Heart left ventricle (tissue), 16 donors: ENCODE measurements at regions not wholly inside any gene's neighbourhood (a gene's known extent, or its start where the extent isn't known, plus 50 kb on each side); places are given as distances from the start of the nearest gene placed in this dataset.

Experiments used
- ATAC-seq, 4 donors: fragments of 200-7000 bp; cut with Tn5 transposase; one replicate each; pipeline ENCODE4 v1.9.1; 2020 to 2022; ENCODE audit warnings: moderate library complexity in 4 of 4, mild to moderate bottlenecking in 3 of 4, moderate number of reproducible peaks in 1 of 4
- DNase-seq, 5 donors: peaks; one replicate each; pipeline ENCODE4 v3.0.0-alpha.2; 2020
- H3K27ac ChIP-seq, 12 donors: fragments of 200-600 bp; sonication (generic) in 4 of 12; one replicate each; pipeline versions ENCODE4 v1.5.0 to v1.8.0; 2016 to 2022; ENCODE audit warnings: mild to moderate bottlenecking in 2 of 12
- H3K27me3 ChIP-seq, 9 donors: fragments of 200-600 bp; sonication (generic) in 2 of 9; one replicate each; pipeline versions ENCODE4 v1.5.1 to v1.8.0; 2016 to 2022; ENCODE audit warnings: mild to moderate bottlenecking in 3 of 9
- H3K36me3 ChIP-seq, 9 donors: fragments of 200-600 bp; sonication (generic) in 2 of 9; one replicate each; pipeline versions ENCODE4 v1.5.0 to v1.8.0; 2018 to 2022; ENCODE audit warnings: mild to moderate bottlenecking in 2 of 9
- H3K4me1 ChIP-seq, 12 donors: fragments of 200-600 bp; sonication (generic) in 4 of 12; one replicate each; pipeline versions ENCODE4 v1.5.0 to v1.8.0; 2016 to 2022; ENCODE audit warnings: mild to moderate bottlenecking in 3 of 12
- H3K4me3 ChIP-seq, 12 donors: fragments of 200-600 bp; sonication (generic) in 4 of 12; one replicate each; pipeline versions ENCODE4 v1.5.0 to v1.8.0; 2017 to 2022; ENCODE audit warnings: mild to moderate bottlenecking in 9 of 12, moderate library complexity in 4 of 12
- H3K9me3 ChIP-seq, 12 donors: fragments of 200-600 bp; sonication (generic) in 4 of 12; one replicate each; pipeline versions ENCODE4 v1.5.0 to v1.8.0; 2016 to 2022; ENCODE audit warnings: mild to moderate bottlenecking in 1 of 12
- POLR2A ChIP-seq, 2 donors: fragments of 450-650 bp; IDR thresholded peaks; one replicate each; pipeline ENCODE4 v1.6.1; 2017; ENCODE audit warnings: antibody characterized with exemption in 2 of 2, mild to moderate bottlenecking in 2 of 2, moderate library complexity in 2 of 2
- WGBS, 4 donors: extraction: QIAGEN DNeasy Blood & Tissue Kit in 2 of 4; methylation state at CpG; one replicate each; pipeline versions ENCODE4 v1.1.5 to v1.1.7; 2013 to 2018; 5-methylcytosine and 5-hydroxymethylcytosine counted together
- intact Hi-C, 10 donors: fragments of 100-400 bp; cut with DNase I; formaldehyde crosslinking; loops; one replicate each; pipeline versions ENCODE4 v1.11.1 to v1.14.2; 2022
- TF ChIP-seq, protein P1 (sequence below), 12 donors: fragments of 200-600 bp; sonication (generic) in 4 of 12; IDR thresholded peaks; one replicate each; pipeline versions ENCODE4 v1.5.0 to v1.8.0; 2018 to 2022; ENCODE audit warnings: antibody characterized with exemption in 12 of 12, mild to moderate bottlenecking in 5 of 12
- donor health status: ischemic (EF 13 %, LVEDD 7.1; RV severe dilation, severe dysfunction).
- donor health status: healthy with polysubstance abuse.
- donor health status: DM: no; HTN: yes; CAD: no.
- donor health status: DM: no; HTN: no; CAD: no.
- donor health status: ischemic (EF 25% LVEDD 6.9; RV normal size, moderate dysfunction).
- donor health status: ischemic (EF 25% LVEDD 5.7; RV mildly dilated, moderate dysfunction).
- donor health status: healthy.
- donor health status: DM: yes; HTN: yes; CAD: no.
- donor health status: ischemic (EF 35%, LVEDD 5.7; RV mildly dilated, moderate dysfunction).
- donor health status: nonischemic (EF 11% LVEDD 7.7; RV severe dilation, severe dysfunction).
- donor health status: DM: yes; HTN: yes; CAD: no.
- donor health status: PGD.
- donor health status: ischemic (EF 29% LVEDD 5.4; RV normal size, mild dysfunction).
- donor health status: nonischemic (EF 23%, LVEDD 6.1; RV moderate dilation, normal function).

DNA sequence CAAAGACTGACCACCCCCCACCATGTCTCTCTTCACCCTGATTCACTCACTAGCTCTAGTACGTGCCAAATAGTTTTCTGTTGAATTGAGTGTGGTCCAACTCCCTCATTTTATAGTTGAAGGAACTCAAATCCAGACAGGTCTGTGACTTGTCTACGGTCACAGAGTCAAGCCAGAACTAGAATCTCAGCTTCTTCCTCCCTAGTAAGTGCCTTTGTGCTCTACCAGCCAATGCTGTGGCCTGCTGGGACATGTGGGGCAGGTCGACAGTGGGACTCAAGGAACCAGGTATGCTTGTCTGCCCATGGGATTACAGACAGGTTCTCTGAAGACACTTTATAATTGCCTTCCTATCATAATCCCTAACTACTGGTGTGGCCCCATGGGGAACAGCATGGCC, 108.6 kb upstream of the CPEB2 start:
- H3K9me3 ChIP-seq, result no peaks in the 10 kb centered on the region
- ATAC-seq (no peak), DNase-seq (no peak)
- WGBS, 4 donors, result 82 to 90% (median 89%) methylated on average over 3 of the region's 3 CpGs
- no peak overlapping the region for H3K27ac ChIP-seq
- intact Hi-C loops, result no loop called here
- H3K36me3 ChIP-seq, result no peaks in the 10 kb centered on the region
- no peak for TF ChIP-seq POLR2A (IDR thresholded peaks at IDR 0.05)
- TF ChIP-seq, protein P1, sequence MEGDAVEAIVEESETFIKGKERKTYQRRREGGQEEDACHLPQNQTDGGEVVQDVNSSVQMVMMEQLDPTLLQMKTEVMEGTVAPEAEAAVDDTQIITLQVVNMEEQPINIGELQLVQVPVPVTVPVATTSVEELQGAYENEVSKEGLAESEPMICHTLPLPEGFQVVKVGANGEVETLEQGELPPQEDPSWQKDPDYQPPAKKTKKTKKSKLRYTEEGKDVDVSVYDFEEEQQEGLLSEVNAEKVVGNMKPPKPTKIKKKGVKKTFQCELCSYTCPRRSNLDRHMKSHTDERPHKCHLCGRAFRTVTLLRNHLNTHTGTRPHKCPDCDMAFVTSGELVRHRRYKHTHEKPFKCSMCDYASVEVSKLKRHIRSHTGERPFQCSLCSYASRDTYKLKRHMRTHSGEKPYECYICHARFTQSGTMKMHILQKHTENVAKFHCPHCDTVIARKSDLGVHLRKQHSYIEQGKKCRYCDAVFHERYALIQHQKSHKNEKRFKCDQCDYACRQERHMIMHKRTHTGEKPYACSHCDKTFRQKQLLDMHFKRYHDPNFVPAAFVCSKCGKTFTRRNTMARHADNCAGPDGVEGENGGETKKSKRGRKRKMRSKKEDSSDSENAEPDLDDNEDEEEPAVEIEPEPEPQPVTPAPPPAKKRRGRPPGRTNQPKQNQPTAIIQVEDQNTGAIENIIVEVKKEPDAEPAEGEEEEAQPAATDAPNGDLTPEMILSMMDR (IDR thresholded peaks at IDR 0.05), result no peak
- H3K4me1 ChIP-seq, result peaks cover 0 to 4% (median 0%) of the 10 kb centered on the region in 12 donors
- H3K27me3 ChIP-seq, result no peaks in the 10 kb centered on the region
- no peak overlapping the region for H3K4me3 ChIP-seq

DNA sequence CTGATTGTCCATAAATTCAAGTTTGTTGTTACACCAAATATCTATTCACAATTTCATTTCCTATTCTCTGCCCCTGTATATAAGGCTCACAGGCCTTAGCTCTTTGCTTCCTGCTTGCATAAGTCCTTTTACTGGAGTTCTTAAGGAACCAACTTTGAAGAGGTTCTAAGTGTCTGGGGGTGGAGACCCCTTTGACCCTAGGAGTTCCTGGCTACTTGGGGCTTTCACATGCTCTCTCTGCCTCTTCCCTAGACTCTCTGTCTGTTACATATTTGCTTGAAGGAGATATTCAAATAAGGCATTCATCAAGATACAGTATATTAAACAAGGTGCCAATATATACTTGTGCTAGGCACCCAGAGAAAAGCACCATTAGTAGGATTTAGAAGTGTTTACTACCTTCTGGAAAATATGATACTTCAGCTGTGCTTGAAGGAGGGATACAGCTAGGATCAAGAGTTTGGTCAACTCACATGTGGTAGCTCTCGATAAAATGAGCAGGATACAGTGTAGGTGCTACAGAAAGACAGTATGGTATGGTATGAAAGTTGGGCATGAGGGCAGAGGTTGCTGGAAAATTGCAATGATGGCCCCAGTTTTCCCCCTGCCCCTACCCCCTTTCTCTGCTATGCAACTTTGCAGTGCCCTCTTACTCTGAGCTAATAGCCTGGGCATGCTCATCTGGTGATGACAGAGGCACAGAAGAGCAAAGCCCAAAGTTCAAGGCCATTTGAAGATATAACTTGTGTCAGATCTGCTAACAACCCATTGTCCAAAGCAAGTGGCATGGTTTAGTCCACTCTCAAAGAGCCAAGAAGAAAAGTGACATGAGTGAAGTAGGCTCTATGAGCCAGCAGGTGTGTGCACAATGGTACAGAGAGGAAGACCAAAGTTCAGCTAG, 107.6 kb upstream of the CPEB2 start:
- H3K4me1 ChIP-seq, result peaks cover 0 to 4% (median 0%) of the 10 kb centered on the region in 12 donors
- H3K27ac ChIP-seq, result no peak overlapping the region
- intact Hi-C loops, result no loop called here
- DNase-seq (no peak), ATAC-seq (no peak)
- TF ChIP-seq POLR2A (IDR thresholded peaks at IDR 0.05), result no peak
- TF ChIP-seq, protein P1 (IDR thresholded peaks at IDR 0.05), result no peak
- WGBS, 4 donors, result 88 to 100% (median 93%) methylated on average over 1 of the region's 1 CpG
- H3K4me3 ChIP-seq, result no peak overlapping the region
- no peaks in the 10 kb centered on the region for H3K36me3 ChIP-seq
- no peaks in the 10 kb centered on the region for H3K27me3 ChIP-seq
- H3K9me3 ChIP-seq, result no peaks in the 10 kb centered on the region

DNA sequence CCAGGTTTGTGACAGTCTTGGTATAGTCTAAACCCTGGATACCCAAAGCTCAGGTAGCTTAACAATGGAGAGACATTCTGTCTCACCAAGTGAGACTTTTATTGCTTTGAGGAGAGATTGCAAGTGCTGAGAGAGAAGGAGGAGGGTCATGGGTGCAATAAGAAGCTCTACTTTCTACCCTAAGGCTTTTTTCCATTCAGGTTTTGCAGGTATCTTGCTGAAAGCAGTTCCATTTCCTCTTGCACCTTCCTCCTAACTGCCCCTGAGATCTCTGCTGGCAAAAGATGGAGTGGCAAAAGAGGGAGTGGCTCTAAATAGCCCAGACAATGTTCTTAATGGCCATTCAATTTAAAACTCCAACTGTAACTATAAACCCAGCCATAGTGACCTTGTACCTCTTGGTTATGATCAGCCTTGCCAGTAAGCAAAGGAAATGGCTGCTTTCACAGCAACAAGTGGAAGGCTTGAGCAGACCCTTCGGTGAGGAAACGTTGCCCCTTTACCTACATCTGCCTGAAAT, 105.6 kb upstream of the CPEB2 start:
- 89 to 97% (median 92%) methylated on average over 2 of the region's 2 CpGs for WGBS, 4 donors

DNA sequence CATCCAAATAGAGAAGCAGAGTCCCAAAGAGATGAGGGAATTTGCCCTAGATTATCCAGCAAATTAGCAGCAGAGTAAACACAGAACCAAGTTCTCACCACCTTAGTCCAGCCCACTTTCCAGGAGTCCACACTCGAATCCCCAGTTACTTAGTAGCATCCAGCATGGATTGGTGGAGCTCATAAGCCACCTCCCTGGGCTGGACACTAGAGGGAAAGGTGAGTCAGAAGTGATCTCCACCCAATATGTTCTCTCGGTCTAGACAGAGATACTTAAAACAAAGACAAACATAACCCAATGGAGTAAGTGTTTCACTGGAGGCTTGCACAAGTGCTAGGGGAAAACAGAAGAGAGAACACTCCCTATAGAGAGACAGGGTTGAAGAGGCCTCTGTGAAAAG, 105.1 kb upstream of the CPEB2 start:
- DNase-seq (no peak), ATAC-seq (no peak)
- H3K27me3 ChIP-seq, result no peaks in the 10 kb centered on the region
- WGBS, 4 donors, result 80 to 92% (median 87%) methylated on average over 2 of the region's 2 CpGs
- no peaks in the 10 kb centered on the region for H3K36me3 ChIP-seq
- intact Hi-C loops, result no loop called here
- no peak overlapping the region for H3K27ac ChIP-seq
- TF ChIP-seq POLR2A (IDR thresholded peaks at IDR 0.05), result no peak
- TF ChIP-seq, protein P1 (IDR thresholded peaks at IDR 0.05), result no peak
- H3K4me3 ChIP-seq, result no peak overlapping the region
- H3K9me3 ChIP-seq, result no peaks in the 10 kb centered on the region
- peaks cover 0 to 4% (median 0%) of the 10 kb centered on the region in 12 donors for H3K4me1 ChIP-seq

More for the DNA sequence above, 105.6 kb upstream of the CPEB2 start:
- TF ChIP-seq, protein P1 (IDR thresholded peaks at IDR 0.05), result no peak
- no peak for TF ChIP-seq POLR2A (IDR thresholded peaks at IDR 0.05)
- no peak overlapping the region for H3K27ac ChIP-seq
- no peak for ATAC-seq
- no peak overlapping the region for H3K4me3 ChIP-seq
- H3K4me1 ChIP-seq, result peaks cover 0 to 4% (median 0%) of the 10 kb centered on the region in 12 donors
- intact Hi-C loops, result no loop called here
- H3K36me3 ChIP-seq, result no peaks in the 10 kb centered on the region
- no peaks in the 10 kb centered on the region for H3K27me3 ChIP-seq
- no peak for DNase-seq
- H3K9me3 ChIP-seq, result no peaks in the 10 kb centered on the region
